Caco-2 (cell line): ENCODE measurements at regions not wholly inside any gene's neighbourhood (a gene's known extent, or its start where the extent isn't known, plus 50 kb on each side); places are given as distances from the start of the nearest gene placed in this dataset.

Experiments used
- BruUV-seq: library from RNA; stranded (reverse); fragments of 400-500 nt; replicated peaks from 2 replicates; lab custom pipeline; 2021; lab: Mats Ljungman, UMichigan
- CTCF ChIA-PET: fragments of 300-600 bp; sonication (Branson Sonifier 250); formaldehyde crosslinking; loops from one replicate; lab custom pipeline; 2022; ENCODE audit warnings: antibody characterized with exemption; lab: Charles Lee
- POLR2A ChIA-PET: fragments of 300-600 bp; sonication (Branson Sonifier 250); formaldehyde crosslinking; loops from one replicate; lab custom pipeline; 2022; ENCODE audit warnings: antibody characterized with exemption; lab: Charles Lee
- DNase-seq, 2 experiments: peaks; one replicate each; pipeline versions ENCODE4 v3.0.0 to v3.0.0-alpha.2; 2020 to 2022
- H3K27me3 ChIP-seq: replicated peaks from 2 replicates; pipeline ENCODE4 v1.6.0; 2011; ENCODE audit warnings: low read length; ENCODE audit not compliant: control insufficient read depth, insufficient read depth
- H3K36me3 ChIP-seq: 2 replicates; pipeline ENCODE4 v1.5.1; 2011; ENCODE audit warnings: low read length; ENCODE audit not compliant: control insufficient read depth, insufficient read depth
- H3K4me1 ChIP-seq: fragments of 250-450 bp; sonication (Bioruptor Pico); 2 replicates; pipeline ENCODE4 v1.5.1; 2020; ENCODE audit warnings: mild to moderate bottlenecking
- H3K4me3 ChIP-seq: 2 replicates; pipeline ENCODE4 v1.5.1; 2011; ENCODE audit warnings: low read depth, mild to moderate bottlenecking, control low read depth, low read length
- H3K9me3 ChIP-seq: fragments of 250-450 bp; sonication (Bioruptor Pico); 2 replicates; pipeline ENCODE4 v1.5.1; 2020; ENCODE audit warnings: mild to moderate bottlenecking, moderate library complexity
- H3K27ac Mint-ChIP-seq: one replicate; pipeline ENCODE4 v1.8.0; 2022; ENCODE audit warnings: mixed read lengths; ENCODE audit not compliant: unreplicated experiment
- H3K27me3 Mint-ChIP-seq: one replicate; pipeline ENCODE4 v1.8.0; 2022; ENCODE audit warnings: mixed read lengths; ENCODE audit not compliant: insufficient read depth, unreplicated experiment
- H3K36me3 Mint-ChIP-seq: one replicate; pipeline ENCODE4 v1.8.0; 2022; ENCODE audit warnings: mild to moderate bottlenecking, mixed read lengths; ENCODE audit not compliant: insufficient read depth, unreplicated experiment
- H3K4me1 Mint-ChIP-seq: one replicate; pipeline ENCODE4 v1.8.0; 2022; ENCODE audit warnings: low read depth, mixed read lengths; ENCODE audit not compliant: unreplicated experiment
- H3K4me3 Mint-ChIP-seq: one replicate; pipeline ENCODE4 v1.8.0; 2022; ENCODE audit warnings: mild to moderate bottlenecking, moderate library complexity, mixed read lengths; ENCODE audit not compliant: unreplicated experiment
- H3K9me3 Mint-ChIP-seq: one replicate; pipeline ENCODE4 v1.8.0; 2022; ENCODE audit warnings: mixed read lengths; ENCODE audit not compliant: unreplicated experiment
- intact Hi-C: fragments of 100-400 bp; cut with micrococcal nuclease; formaldehyde crosslinking; loops from one replicate; pipeline ENCODE4 v1.10.0; 2022; ENCODE audit not compliant: unreplicated experiment
- TF ChIP-seq, protein P1 (sequence below), 2 experiments: fragments of 200-600 bp in 1 of 2; IDR thresholded peaks; 1 replicate in 1 of 2; 2 replicates in 1 of 2; pipeline versions ENCODE4 v1.5.1 to v1.8.0; 2011 to 2022; ENCODE audit warnings: antibody characterized with exemption in 1 of 2, control low read depth in 1 of 2, inconsistent platforms in 1 of 2, low read depth in 1 of 2, low read length in 1 of 2, mild to moderate bottlenecking in 1 of 2, moderate library complexity in 1 of 2; ENCODE audit not compliant: insufficient read depth in 1 of 2, severe bottlenecking in 1 of 2, unreplicated experiment in 1 of 2

DNA sequence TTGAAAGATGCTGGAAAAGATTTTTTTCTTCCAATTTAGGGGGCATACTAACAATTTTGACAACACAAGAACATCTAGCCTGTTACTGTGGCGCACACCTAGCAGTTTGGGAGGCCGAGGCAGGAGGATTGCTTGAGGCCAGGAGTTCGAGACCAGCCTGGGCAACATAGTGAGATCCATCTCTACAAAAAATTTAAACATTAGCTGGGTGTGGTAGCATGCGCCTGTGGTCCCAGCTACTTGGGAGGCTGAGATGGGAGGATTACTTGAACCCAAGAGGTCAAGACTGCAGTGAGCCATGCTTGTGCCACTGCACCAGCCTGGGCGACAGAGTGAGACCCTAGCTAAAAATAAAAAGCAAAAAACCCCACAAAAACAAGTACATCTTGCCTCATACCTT lies 168.8 kb downstream of the TANC2 start:
- POLR2A ChIA-PET, result no interaction called here
- intact Hi-C loops, result no loop called here
- H3K9me3 Mint-ChIP-seq, result no peaks in the 10 kb centered on the region
- H3K27ac Mint-ChIP-seq, result no peak overlapping the region
- no peak overlapping the region for H3K4me3 ChIP-seq
- H3K9me3 ChIP-seq, result no peaks in the 10 kb centered on the region
- no peaks in the 10 kb centered on the region for H3K27me3 ChIP-seq
- no peaks in the 10 kb centered on the region for H3K4me1 ChIP-seq
- peaks cover 2% of the 10 kb centered on the region for H3K27me3 Mint-ChIP-seq
- BruUV-seq, result no TSS peak
- DNase-seq, result no peak
- H3K4me3 Mint-ChIP-seq, result no peak overlapping the region
- H3K36me3 ChIP-seq, result no peaks in the 10 kb centered on the region
- no peaks in the 10 kb centered on the region for H3K36me3 Mint-ChIP-seq
- TF ChIP-seq, protein P1, sequence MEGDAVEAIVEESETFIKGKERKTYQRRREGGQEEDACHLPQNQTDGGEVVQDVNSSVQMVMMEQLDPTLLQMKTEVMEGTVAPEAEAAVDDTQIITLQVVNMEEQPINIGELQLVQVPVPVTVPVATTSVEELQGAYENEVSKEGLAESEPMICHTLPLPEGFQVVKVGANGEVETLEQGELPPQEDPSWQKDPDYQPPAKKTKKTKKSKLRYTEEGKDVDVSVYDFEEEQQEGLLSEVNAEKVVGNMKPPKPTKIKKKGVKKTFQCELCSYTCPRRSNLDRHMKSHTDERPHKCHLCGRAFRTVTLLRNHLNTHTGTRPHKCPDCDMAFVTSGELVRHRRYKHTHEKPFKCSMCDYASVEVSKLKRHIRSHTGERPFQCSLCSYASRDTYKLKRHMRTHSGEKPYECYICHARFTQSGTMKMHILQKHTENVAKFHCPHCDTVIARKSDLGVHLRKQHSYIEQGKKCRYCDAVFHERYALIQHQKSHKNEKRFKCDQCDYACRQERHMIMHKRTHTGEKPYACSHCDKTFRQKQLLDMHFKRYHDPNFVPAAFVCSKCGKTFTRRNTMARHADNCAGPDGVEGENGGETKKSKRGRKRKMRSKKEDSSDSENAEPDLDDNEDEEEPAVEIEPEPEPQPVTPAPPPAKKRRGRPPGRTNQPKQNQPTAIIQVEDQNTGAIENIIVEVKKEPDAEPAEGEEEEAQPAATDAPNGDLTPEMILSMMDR (IDR thresholded peaks at IDR 0.05; ENCODE audit: insufficient read depth in 1 of 2, low read depth in 1 of 2, low read length in 1 of 2, severe bottlenecking in 1 of 2, unreplicated experiment in 1 of 2), result no peak
- CTCF ChIA-PET, result no interaction called here
- H3K4me1 Mint-ChIP-seq, result no peaks in the 10 kb centered on the region

DNA sequence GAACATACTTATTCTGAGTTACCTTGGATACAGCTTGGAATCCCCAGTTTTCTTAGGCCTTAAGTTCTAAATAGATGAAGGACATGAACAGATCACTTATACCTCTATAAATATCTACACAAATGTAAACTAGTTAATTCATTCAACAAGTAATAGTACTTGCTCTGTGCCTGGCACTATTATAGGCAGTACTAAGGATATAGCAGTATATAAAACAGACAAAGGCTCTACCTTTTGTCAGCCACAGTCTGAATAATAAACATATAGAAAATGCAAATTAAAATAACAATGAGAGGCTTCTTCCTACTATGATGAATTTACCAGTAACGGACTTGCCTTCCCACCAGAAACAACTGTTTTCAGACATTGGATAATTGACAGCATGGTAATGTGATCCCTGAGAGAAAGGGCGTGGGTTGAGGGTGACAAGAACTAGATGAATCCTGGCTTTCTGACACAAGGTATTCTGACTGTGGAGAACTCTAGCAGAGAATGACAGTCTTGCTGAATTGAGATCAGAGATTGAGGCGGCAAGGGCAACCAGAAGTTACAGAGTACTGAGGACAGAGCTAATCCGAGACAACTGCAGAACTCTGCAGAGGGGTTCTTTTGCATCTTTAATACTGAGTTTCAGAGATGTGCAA lies 170.5 kb downstream of the TANC2 start:
- no peak overlapping the region for H3K4me3 Mint-ChIP-seq
- DNase-seq, result no peak
- ChIA-PET CTCF (no interaction called here), POLR2A (no interaction called here)
- no TSS peak for BruUV-seq
- H3K4me1 Mint-ChIP-seq, result no peaks in the 10 kb centered on the region
- no peaks in the 10 kb centered on the region for H3K36me3 Mint-ChIP-seq
- peaks cover 2% of the 10 kb centered on the region for H3K27me3 Mint-ChIP-seq
- H3K36me3 ChIP-seq, result no peaks in the 10 kb centered on the region
- H3K4me3 ChIP-seq, result no peak overlapping the region
- H3K27me3 ChIP-seq, result no peaks in the 10 kb centered on the region
- intact Hi-C loops, result no loop called here
- H3K9me3 ChIP-seq, result no peaks in the 10 kb centered on the region
- no peaks in the 10 kb centered on the region for H3K9me3 Mint-ChIP-seq
- no peak overlapping the region for H3K27ac Mint-ChIP-seq
- TF ChIP-seq, protein P1 (IDR thresholded peaks at IDR 0.05; ENCODE audit: insufficient read depth in 1 of 2, low read depth in 1 of 2, low read length in 1 of 2, severe bottlenecking in 1 of 2, unreplicated experiment in 1 of 2), result no peak
- no peaks in the 10 kb centered on the region for H3K4me1 ChIP-seq

DNA sequence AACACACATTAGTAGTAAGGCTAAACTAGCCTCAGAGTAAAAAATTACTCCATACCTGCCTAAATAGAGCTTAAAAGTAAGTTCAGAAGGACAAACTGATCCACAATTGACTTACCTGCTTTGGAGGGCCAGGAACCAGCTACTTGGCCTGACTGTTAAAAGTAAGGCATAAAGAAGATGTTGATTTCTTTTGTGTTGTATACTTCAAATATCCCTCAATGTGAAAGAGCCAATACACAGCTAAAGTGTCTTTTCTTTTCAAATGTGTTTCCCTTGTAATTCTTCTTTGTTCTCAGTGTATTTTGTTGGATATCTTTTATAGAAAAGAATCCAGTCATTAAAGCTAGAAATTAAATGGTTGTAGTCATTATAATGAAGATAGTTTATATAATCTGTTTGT lies 171.1 kb downstream of the TANC2 start:
- H3K36me3 Mint-ChIP-seq, result no peaks in the 10 kb centered on the region
- BruUV-seq, result no TSS peak
- no peak overlapping the region for H3K27ac Mint-ChIP-seq
- Histone ChIP-seq H3K4me1 (no peaks in the 10 kb centered on the region), H3K4me3 (no peak overlapping the region), H3K36me3 (no peaks in the 10 kb centered on the region), H3K9me3 (no peaks in the 10 kb centered on the region), H3K27me3 (no peaks in the 10 kb centered on the region)
- intact Hi-C loops, result no loop called here
- no peak for DNase-seq
- no peaks in the 10 kb centered on the region for H3K4me1 Mint-ChIP-seq
- peaks cover 2% of the 10 kb centered on the region for H3K27me3 Mint-ChIP-seq
- TF ChIP-seq, protein P1 (IDR thresholded peaks at IDR 0.05; ENCODE audit: insufficient read depth in 1 of 2, low read depth in 1 of 2, low read length in 1 of 2, severe bottlenecking in 1 of 2, unreplicated experiment in 1 of 2), result no peak
- ChIA-PET CTCF (no interaction called here), POLR2A (no interaction called here)
- H3K4me3 Mint-ChIP-seq, result no peak overlapping the region
- H3K9me3 Mint-ChIP-seq, result no peaks in the 10 kb centered on the region
